ENCODE measurements at regions not wholly inside any gene's neighbourhood (a gene's known extent, or its start where the extent isn't known, plus 50 kb on each side); places are given as distances from the start of the nearest gene placed in this dataset.

GRCh38 chr5:13569090-13569715 is 375.3 kb downstream of the DNAH5 start:
- peaks cover 0 to 6% of the 10 kb centered on the region in 2 experiments; a peak in 2 of 5 replicates for H3K9me3 Mint-ChIP-seq
- Histone ChIP-seq H2BK12ac (ENCODE audit: insufficient read length, low read depth, low read length) (no peak overlapping the region), H3K79me1 (ENCODE audit: insufficient read depth, low read depth, low read length, poor library complexity, severe bottlenecking) (no peaks in the 10 kb centered on the region), H2BK15ac (ENCODE audit: low read depth, low read length) (no peak overlapping the region), H3K9me3 (ENCODE audit: control insufficient read depth, low read depth, low read length) (no peaks in the 10 kb centered on the region), H2BK5ac (ENCODE audit: insufficient read length, low read length) (no peak overlapping the region), H4K91ac (ENCODE audit: insufficient read length, low read depth, low read length) (no peak overlapping the region), H3K4ac (ENCODE audit: low read depth, low read length) (no peak overlapping the region), H3T11ph (ENCODE audit: low read length) (no peak overlapping the region), H3K23me2 (ENCODE audit: insufficient read length, low read depth, low read length, poor library complexity, severe bottlenecking) (no peaks in the 10 kb centered on the region), H4K20me1 (ENCODE audit: control insufficient read depth, insufficient read depth, insufficient read length) (no peaks in the 10 kb centered on the region), H2BK20ac (ENCODE audit: low read depth, low read length, poor library complexity, severe bottlenecking) (no peak overlapping the region), H2AK5ac (ENCODE audit: insufficient read length, low read length) (no peak overlapping the region), H3K4me2 (ENCODE audit: insufficient read depth, insufficient read length, low read length) (no peak overlapping the region), H2BK120ac (ENCODE audit: low read depth, low read length, poor library complexity, severe bottlenecking) (no peak overlapping the region), H3K9ac (ENCODE audit: extremely low read depth, insufficient read length, low read length) (no peak overlapping the region), H3K27ac (ENCODE audit: insufficient read length, low read depth, low read length) (no peak overlapping the region), H3K18ac (ENCODE audit: insufficient read length, low read depth, low read length) (no peak overlapping the region), H3K14ac (ENCODE audit: insufficient read depth, low read length) (no peak overlapping the region), H3K79me2 (ENCODE audit: insufficient read depth, low read length) (no peaks in the 10 kb centered on the region), H3K23ac (ENCODE audit: insufficient read length, low read depth, low read length) (no peak overlapping the region), H3K4me1 (ENCODE audit: insufficient read depth, low read length) (no peaks in the 10 kb centered on the region), H4K8ac (replicated peaks; ENCODE audit: insufficient read length, low read depth, low read length) (no peak overlapping the region), H2AFZ (ENCODE audit: low read length) (no peak overlapping the region), H3K27me3 (ENCODE audit: insufficient read depth, low read length) (no peaks in the 10 kb centered on the region), H4K5ac (ENCODE audit: insufficient read length, low read depth, low read length) (no peak overlapping the region), H3K56ac (ENCODE audit: insufficient read length, low read depth, low read length) (no peak overlapping the region)
- no CpG with 5 or more reads among the region's 3 CpGs for WGBS (ENCODE audit: extremely low coverage, insufficient read length, low lambda C conversion rate)
- 0 out of 7 replicates have a peak, but pooled peaks cover 0 to 6% (median 0%) of the 10 kb centered on the region in 3 experiments for H3K36me3 Mint-ChIP-seq (ENCODE audit: insufficient read depth in 1 of 3, low read depth in 3 of 3)
- no peaks in the 10 kb centered on the region for H3K27me3 Mint-ChIP-seq (ENCODE audit: low read depth)
- TF ChIP-seq CTCF (conservative IDR thresholded peaks at IDR 0.05): no peak
- H3K4me1 Mint-ChIP-seq: no peaks in the 10 kb centered on the region
- no peak overlapping the region for H3K27ac Mint-ChIP-seq
- H3K4me3 Mint-ChIP-seq: no peak overlapping the region
- DNase-seq: no peak
